ENCODE measurements at regions not wholly inside any gene's neighbourhood (a gene's known extent, or its start where the extent isn't known, plus 50 kb on each side); places are given as distances from the start of the nearest gene placed in this dataset.

DNA sequence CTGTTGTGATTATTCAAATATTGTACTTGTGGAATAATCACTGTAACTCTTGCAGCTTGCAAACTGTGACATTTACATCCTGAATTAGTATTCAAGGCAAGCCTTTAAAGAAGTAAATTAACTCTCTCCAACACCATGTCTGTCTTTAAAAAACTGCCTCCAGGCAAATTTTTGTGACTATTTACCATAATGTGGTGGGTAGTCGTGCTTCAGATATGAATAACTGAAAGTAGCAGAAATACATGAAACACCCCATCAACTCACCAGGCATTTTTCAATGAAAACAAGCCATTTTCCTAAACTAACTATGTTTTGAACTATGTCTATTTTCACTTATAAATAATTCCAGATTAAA is 217.4 kb upstream of the PSMD7 start:
- no peak overlapping the region for H3K27ac ChIP-seq
- H3K27me3 ChIP-seq = no peaks in the 10 kb centered on the region
- WGBS (ENCODE audit: low lambda C conversion rate, missing lambda C conversion rate) = 69% methylated on average over 1 of the region's 1 CpG
- H3K9me3 ChIP-seq (ENCODE audit: low read depth) = no peaks in the 10 kb centered on the region
- H3K79me2 ChIP-seq = no peaks in the 10 kb centered on the region
- H3K4me1 ChIP-seq (ENCODE audit: insufficient read depth) = no peaks in the 10 kb centered on the region
- H2AFZ ChIP-seq = no peak overlapping the region
- no peaks in the 10 kb centered on the region for H4K20me1 ChIP-seq (ENCODE audit: insufficient read depth, poor library complexity, severe bottlenecking)
- no peak for TF ChIP-seq EZH2phosphoT487 (IDR thresholded peaks at IDR 0.05; ENCODE audit: low read depth, severe bottlenecking, unreplicated experiment)
- TF ChIP-seq, protein P1, sequence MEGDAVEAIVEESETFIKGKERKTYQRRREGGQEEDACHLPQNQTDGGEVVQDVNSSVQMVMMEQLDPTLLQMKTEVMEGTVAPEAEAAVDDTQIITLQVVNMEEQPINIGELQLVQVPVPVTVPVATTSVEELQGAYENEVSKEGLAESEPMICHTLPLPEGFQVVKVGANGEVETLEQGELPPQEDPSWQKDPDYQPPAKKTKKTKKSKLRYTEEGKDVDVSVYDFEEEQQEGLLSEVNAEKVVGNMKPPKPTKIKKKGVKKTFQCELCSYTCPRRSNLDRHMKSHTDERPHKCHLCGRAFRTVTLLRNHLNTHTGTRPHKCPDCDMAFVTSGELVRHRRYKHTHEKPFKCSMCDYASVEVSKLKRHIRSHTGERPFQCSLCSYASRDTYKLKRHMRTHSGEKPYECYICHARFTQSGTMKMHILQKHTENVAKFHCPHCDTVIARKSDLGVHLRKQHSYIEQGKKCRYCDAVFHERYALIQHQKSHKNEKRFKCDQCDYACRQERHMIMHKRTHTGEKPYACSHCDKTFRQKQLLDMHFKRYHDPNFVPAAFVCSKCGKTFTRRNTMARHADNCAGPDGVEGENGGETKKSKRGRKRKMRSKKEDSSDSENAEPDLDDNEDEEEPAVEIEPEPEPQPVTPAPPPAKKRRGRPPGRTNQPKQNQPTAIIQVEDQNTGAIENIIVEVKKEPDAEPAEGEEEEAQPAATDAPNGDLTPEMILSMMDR (IDR thresholded peaks at IDR 0.05; ENCODE audit: poor library complexity) = no peak
- TF ChIP-seq EZH2 (IDR thresholded peaks at IDR 0.05; ENCODE audit: borderline replicate concordance) = no peak
- no peak for DNase-seq (ENCODE audit: low spot score)
- no peaks in the 10 kb centered on the region for H3K36me3 ChIP-seq (replicated peaks; ENCODE audit: insufficient read depth, low read depth)
- no peak overlapping the region for H3K4me3 ChIP-seq
- no peaks in the 10 kb centered on the region for H3K9me2 ChIP-seq (replicated peaks; ENCODE audit: insufficient read depth)
- H3K4me2 ChIP-seq = no peak overlapping the region

DNA sequence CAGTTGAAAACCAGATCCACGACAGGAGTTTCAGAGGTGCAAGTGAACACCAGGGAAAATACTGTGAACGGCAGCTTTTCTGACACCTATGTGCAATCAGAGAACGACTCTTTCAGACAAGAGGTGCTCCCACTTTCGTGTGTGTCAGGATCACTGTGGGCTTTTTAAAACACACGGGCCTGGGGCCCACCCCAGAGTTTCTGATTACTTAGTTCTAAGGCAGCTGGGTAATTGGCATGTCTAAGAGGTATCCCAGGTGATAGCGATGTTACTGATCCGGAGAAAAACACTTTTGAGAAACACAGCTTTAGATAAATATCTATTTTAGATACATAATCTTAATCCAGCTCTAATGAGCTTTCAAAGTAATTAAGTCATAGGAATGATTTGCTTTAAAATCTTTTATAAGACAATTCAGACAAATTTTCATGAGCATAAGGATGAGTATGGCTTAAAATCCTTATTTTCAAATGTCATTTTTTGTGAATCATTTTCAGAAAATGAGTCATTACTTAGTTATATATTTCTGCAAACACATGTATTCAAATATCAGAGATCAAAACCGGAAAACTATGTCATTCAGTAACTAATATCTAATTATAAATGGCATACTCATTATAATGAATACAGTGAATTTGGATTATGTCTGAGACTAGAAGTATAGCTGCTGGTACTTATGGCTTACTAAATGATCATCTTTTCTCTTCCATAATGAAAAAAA is 217.9 kb upstream of the PSMD7 start:
- DNase-seq (ENCODE audit: low spot score) = no peak
- no peaks in the 10 kb centered on the region for H3K4me1 ChIP-seq (ENCODE audit: insufficient read depth)
- no peaks in the 10 kb centered on the region for H3K36me3 ChIP-seq (replicated peaks; ENCODE audit: insufficient read depth, low read depth)
- no peak overlapping the region for H3K27ac ChIP-seq
- no peak overlapping the region for H3K4me3 ChIP-seq
- no peaks in the 10 kb centered on the region for H3K79me2 ChIP-seq
- H3K27me3 ChIP-seq = no peaks in the 10 kb centered on the region
- H4K20me1 ChIP-seq (ENCODE audit: insufficient read depth, poor library complexity, severe bottlenecking) = no peaks in the 10 kb centered on the region
- H2AFZ ChIP-seq = no peak overlapping the region
- no peak overlapping the region for H3K4me2 ChIP-seq
- H3K9me3 ChIP-seq (ENCODE audit: low read depth) = no peaks in the 10 kb centered on the region
- TF ChIP-seq, protein P1 (IDR thresholded peaks at IDR 0.05; ENCODE audit: poor library complexity) = no peak
- TF ChIP-seq EZH2phosphoT487 (IDR thresholded peaks at IDR 0.05; ENCODE audit: low read depth, severe bottlenecking, unreplicated experiment) (no peak), EZH2 (IDR thresholded peaks at IDR 0.05; ENCODE audit: borderline replicate concordance) (no peak)
- WGBS (ENCODE audit: low lambda C conversion rate, missing lambda C conversion rate) = 77% methylated on average over 8 of the region's 8 CpGs
- no peaks in the 10 kb centered on the region for H3K9me2 ChIP-seq (replicated peaks; ENCODE audit: insufficient read depth)

DNA sequence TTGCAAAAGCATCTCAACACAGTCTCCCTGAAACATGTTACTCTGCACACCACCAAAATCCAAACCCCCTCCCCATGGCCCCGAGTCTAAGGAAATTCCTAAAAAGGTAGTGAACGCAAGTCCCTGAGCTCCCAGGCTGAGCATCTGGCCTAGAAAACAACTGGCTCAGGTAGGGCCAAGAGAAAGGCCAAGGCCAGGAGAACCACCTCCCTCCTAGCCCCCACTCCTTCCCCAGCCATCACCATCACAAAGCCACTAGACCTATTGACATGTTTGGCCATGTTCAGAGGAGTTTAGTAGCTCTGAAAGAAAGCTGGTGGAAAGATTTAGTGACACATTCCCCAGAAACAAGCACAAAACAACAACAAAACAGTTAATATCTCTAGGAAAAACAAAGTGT is 220.0 kb upstream of the PSMD7 start:
- Histone ChIP-seq H3K4me1 (ENCODE audit: insufficient read depth) (no peaks in the 10 kb centered on the region), H3K9me2 (replicated peaks; ENCODE audit: insufficient read depth) (no peaks in the 10 kb centered on the region), H3K36me3 (replicated peaks; ENCODE audit: insufficient read depth, low read depth) (no peaks in the 10 kb centered on the region), H3K4me3 (no peak overlapping the region), H3K4me2 (no peak overlapping the region), H3K9me3 (ENCODE audit: low read depth) (no peaks in the 10 kb centered on the region), H4K20me1 (ENCODE audit: insufficient read depth, poor library complexity, severe bottlenecking) (no peaks in the 10 kb centered on the region), H2AFZ (no peak overlapping the region), H3K79me2 (no peaks in the 10 kb centered on the region), H3K27ac (no peak overlapping the region), H3K27me3 (no peaks in the 10 kb centered on the region)
- TF ChIP-seq EZH2phosphoT487 (IDR thresholded peaks at IDR 0.05; ENCODE audit: low read depth, severe bottlenecking, unreplicated experiment) (no peak), EZH2 (IDR thresholded peaks at IDR 0.05; ENCODE audit: borderline replicate concordance) (no peak)
- TF ChIP-seq, protein P1 (IDR thresholded peaks at IDR 0.05; ENCODE audit: poor library complexity) = no peak
- WGBS (ENCODE audit: low lambda C conversion rate, missing lambda C conversion rate) = 88% methylated on average over 2 of the region's 2 CpGs
- DNase-seq (ENCODE audit: low spot score) = no peak
